Thyroid gland (tissue), 4 donors: ENCODE measurements at regions not wholly inside any gene's neighbourhood (a gene's known extent, or its start where the extent isn't known, plus 50 kb on each side); places are given as distances from the start of the nearest gene placed in this dataset.

Experiments used
- DNase-seq, 2 donors: peaks; one replicate each; pipeline ENCODE4 v3.0.0-alpha.2; 2019
- H3K27ac ChIP-seq, 3 donors: fragments of 200-600 bp; sonication (generic); 1 replicate in 2 of 3; 2 replicates in 1 of 3; pipeline ENCODE4 v1.5.1; 2016 to 2019; ENCODE audit warnings: mild to moderate bottlenecking in 1 of 3, moderate library complexity in 1 of 3
- H3K27me3 ChIP-seq: fragments of 200-600 bp; sonication (generic); one replicate; pipeline ENCODE4 v1.5.1; 2019
- H3K36me3 ChIP-seq, 2 donors: fragments of 200-600 bp; sonication (generic); one replicate each; pipeline ENCODE4 v1.5.1; 2016 to 2019
- H3K4me1 ChIP-seq, 2 donors: fragments of 200-600 bp; sonication (generic); one replicate each; pipeline ENCODE4 v1.5.1; 2017 to 2019
- H3K4me3 ChIP-seq, 3 donors: fragments of 200-600 bp; sonication (generic); replicated peaks in 1 of 3; 1 replicate in 2 of 3; 2 replicates in 1 of 3; pipeline ENCODE4 v1.5.1; 2016; ENCODE audit warnings: mild to moderate bottlenecking in 1 of 3
- H3K9me3 ChIP-seq: fragments of 200-600 bp; sonication (generic); one replicate; pipeline ENCODE4 v1.5.1; 2017
- POLR2A ChIP-seq, 2 donors: fragments of 450-650 bp; IDR thresholded peaks; one replicate each; pipeline ENCODE4 v1.6.1; 2017; ENCODE audit warnings: antibody characterized with exemption in 2 of 2, mild to moderate bottlenecking in 2 of 2, moderate library complexity in 1 of 2
- WGBS, 2 donors: methylation state at CpG; one replicate each; pipeline ENCODE4 v1.1.5; 2017; 5-methylcytosine and 5-hydroxymethylcytosine counted together
- intact Hi-C: fragments of 100-400 bp; cut with DNase I; formaldehyde crosslinking; loops from one replicate; pipeline ENCODE4 v1.15.1; 2023
- TF ChIP-seq, protein P1 (sequence below), 6 experiments: fragments of 200-600 bp in 3 of 6; fragments of 450-650 bp in 3 of 6; sonication (generic) in 3 of 6; IDR thresholded peaks; one replicate each; pipeline ENCODE4 v1.5.1; 2016 to 2019; ENCODE audit warnings: antibody characterized with exemption in 6 of 6, mild to moderate bottlenecking in 2 of 6, inconsistent platforms in 1 of 6, moderate library complexity in 1 of 6

DNA sequence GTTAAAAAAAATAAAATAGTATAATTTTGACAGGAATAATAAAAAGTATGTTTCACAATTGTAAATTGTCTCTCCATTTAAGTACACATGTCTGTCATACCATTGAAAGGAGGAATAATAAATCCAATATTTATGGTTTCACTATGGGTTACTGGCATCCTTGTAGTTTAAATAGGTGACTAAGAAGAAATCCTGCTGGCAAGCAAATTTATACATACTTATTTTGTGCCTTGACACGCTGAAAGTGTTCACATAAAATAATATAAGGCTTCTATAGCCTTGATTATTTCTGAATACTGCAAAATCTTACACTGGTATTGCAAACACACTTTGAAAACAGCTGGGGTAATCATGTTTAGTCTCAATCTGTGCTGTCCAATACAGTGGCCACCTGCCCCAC, 138.3 kb upstream of the ETAA1 start:
- Histone ChIP-seq H3K27me3 (no peaks in the 10 kb centered on the region), H3K36me3 (no peaks in the 10 kb centered on the region), H3K9me3 (no peaks in the 10 kb centered on the region), H3K4me3 (no peak overlapping the region), H3K4me1 (no peaks in the 10 kb centered on the region), H3K27ac (no peak overlapping the region)
- DNase-seq: no peak
- WGBS, 2 donors: 82 to 93% methylated on average over 1 of the region's 1 CpG
- intact Hi-C loops: no loop called here
- TF ChIP-seq POLR2A (IDR thresholded peaks at IDR 0.05): no peak
- TF ChIP-seq, protein P1, sequence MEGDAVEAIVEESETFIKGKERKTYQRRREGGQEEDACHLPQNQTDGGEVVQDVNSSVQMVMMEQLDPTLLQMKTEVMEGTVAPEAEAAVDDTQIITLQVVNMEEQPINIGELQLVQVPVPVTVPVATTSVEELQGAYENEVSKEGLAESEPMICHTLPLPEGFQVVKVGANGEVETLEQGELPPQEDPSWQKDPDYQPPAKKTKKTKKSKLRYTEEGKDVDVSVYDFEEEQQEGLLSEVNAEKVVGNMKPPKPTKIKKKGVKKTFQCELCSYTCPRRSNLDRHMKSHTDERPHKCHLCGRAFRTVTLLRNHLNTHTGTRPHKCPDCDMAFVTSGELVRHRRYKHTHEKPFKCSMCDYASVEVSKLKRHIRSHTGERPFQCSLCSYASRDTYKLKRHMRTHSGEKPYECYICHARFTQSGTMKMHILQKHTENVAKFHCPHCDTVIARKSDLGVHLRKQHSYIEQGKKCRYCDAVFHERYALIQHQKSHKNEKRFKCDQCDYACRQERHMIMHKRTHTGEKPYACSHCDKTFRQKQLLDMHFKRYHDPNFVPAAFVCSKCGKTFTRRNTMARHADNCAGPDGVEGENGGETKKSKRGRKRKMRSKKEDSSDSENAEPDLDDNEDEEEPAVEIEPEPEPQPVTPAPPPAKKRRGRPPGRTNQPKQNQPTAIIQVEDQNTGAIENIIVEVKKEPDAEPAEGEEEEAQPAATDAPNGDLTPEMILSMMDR (IDR thresholded peaks at IDR 0.05): no peak

DNA sequence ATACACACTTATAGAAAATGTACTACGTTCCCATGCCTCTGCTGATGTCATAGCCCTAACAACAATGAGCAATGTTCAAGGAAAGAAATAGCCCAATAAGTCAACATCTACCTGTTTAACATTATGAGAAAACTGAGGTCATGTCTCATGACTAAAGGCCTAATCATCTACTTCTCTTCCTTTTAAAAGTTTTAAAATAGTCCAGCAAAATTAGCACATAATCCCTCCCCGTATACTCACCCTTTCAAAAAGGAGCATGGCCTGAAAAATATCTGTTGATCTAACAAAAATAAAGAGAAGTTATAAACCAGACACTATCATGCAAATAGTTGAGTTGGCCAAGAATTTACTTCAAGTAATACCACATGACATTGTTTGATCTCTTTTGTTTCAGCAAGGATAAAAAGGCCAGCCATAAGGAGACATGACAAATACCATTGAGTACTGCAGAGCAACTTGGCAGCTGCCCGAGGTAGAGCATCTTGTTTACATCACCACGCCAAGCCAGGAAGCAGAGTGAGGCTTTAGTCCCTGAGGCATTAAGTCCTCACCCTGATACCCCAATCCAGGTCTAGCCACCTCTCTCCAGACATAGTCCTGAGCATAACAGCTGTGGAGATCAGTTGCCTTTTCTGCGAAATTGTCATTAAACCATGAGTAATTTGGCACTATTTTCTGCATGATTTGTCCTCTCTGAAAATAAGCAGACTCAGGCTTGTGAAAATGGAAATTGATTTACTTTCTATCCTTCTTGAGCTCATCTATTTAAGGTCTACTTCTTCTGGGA, 137.4 kb upstream of the ETAA1 start:
- peak overlapping the region in 1 of 3 donors; percentile 7 for H3K27ac ChIP-seq
- DNase-seq: no peak
- TF ChIP-seq, protein P1 (IDR thresholded peaks at IDR 0.05): no peak
- no peak for TF ChIP-seq POLR2A (IDR thresholded peaks at IDR 0.05)
- H3K27me3 ChIP-seq: no peaks in the 10 kb centered on the region
- no peaks in the 10 kb centered on the region for H3K4me1 ChIP-seq
- H3K4me3 ChIP-seq: no peak overlapping the region
- intact Hi-C loops: no loop called here
- WGBS, 2 donors: 58 to 63% methylated on average over 5 of the region's 5 CpGs
- H3K9me3 ChIP-seq: no peaks in the 10 kb centered on the region
- H3K36me3 ChIP-seq: no peaks in the 10 kb centered on the region

DNA sequence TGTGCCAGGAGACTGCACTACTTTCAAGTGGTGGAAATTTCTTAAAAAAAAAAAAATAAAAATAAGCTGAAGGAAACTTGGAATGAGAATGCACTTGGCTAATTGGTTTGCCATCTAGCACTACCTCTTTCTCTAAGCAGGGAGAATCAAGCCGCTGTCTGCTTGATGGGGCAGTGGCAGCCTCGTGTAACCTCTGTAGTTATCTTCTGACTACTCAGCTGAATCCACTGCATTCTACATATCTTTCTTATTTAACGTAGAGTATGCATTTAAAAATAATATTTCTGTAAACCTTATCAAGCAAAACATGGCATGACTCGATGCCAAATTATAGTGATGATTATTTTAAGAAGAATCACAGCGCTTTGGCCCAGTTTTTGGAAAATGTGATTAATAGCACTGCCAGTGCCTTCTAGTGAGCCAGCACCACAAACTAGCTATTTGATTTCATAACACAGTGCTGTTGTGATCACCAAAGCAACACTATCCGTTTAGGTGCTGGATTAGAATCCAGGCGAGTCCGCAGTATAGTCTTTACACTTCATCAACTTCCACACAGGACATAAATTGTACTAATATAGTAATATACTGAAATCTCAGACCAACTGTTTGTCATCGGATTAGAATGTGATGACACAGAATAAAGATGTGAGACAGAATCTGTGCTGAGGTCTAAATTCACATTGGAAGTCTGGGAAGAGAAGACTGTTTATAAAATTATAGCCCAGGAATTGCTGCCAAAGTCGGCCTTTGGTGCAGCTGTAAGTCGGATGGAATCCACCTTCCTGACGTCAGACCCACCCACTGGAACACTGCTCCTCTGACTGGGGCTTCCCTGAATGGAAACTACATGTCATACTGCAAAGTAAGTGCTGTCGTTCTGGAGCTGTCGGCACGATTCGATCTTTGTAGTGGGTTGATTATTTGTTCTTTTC, 136.5 kb upstream of the ETAA1 start:
- H3K4me3 ChIP-seq: no peak overlapping the region
- intact Hi-C loops: no loop called here
- H3K36me3 ChIP-seq: no peaks in the 10 kb centered on the region
- DNase-seq: peak; percentile 3 to 6
- H3K4me1 ChIP-seq: no peaks in the 10 kb centered on the region
- peak overlapping the region in 1 of 3 donors; percentile 7 for H3K27ac ChIP-seq
- 68 to 70% methylated on average over 16 of the region's 16 CpGs for WGBS, 2 donors
- no peaks in the 10 kb centered on the region for H3K27me3 ChIP-seq
- no peaks in the 10 kb centered on the region for H3K9me3 ChIP-seq
- TF ChIP-seq, protein P1 (IDR thresholded peaks at IDR 0.05): no peak
- TF ChIP-seq POLR2A (IDR thresholded peaks at IDR 0.05): no peak

DNA sequence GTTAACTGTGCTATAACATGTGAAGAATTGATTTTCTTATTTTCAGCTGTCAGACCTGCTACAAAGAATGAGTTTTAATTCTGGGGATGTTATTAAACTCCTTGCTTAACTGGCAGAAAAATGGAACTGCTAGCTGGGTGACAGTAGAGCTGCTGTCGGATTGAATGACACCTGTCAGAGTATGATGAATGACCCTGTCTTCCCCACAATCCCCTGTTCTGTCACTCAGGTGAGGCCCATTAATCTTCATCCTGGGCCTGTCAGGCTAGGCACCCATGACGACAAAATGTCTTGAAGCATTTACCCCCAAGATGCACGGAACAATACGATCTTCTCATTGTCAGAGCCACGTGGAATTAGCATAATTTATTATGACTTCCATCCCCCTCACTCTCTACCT, 129.9 kb upstream of the ETAA1 start:
- Histone ChIP-seq H3K4me1 (no peaks in the 10 kb centered on the region), H3K27ac (no peak overlapping the region), H3K36me3 (no peaks in the 10 kb centered on the region), H3K9me3 (no peaks in the 10 kb centered on the region), H3K27me3 (no peaks in the 10 kb centered on the region), H3K4me3 (no peak overlapping the region)
- WGBS, 2 donors: 86 to 87% methylated on average over 5 of the region's 5 CpGs
- no peak for DNase-seq
- intact Hi-C loops: no loop called here
- TF ChIP-seq POLR2A (IDR thresholded peaks at IDR 0.05): no peak
- TF ChIP-seq, protein P1 (IDR thresholded peaks at IDR 0.05): no peak

DNA sequence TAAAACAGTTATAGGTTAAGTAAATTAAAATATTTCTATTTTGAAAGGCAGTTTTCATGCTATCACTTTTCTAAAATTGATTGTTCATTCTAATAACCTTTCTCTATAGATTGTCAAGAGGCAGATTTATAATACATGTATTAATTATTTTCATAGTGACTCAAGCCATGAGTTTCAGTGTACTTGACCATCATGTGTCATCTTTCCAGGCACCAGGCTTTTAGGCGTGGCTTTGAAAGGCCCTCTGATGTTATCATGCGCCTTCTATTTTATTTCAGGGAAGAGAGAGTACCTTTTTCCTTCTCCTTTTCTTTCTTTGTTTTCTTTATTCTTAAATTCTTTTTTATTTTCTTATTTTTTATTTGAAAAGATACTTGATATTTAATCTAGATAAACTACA, 128.3 kb upstream of the ETAA1 start:
- intact Hi-C loops: no loop called here
- H3K4me1 ChIP-seq: no peaks in the 10 kb centered on the region
- TF ChIP-seq, protein P1 (IDR thresholded peaks at IDR 0.05): no peak
- TF ChIP-seq POLR2A (IDR thresholded peaks at IDR 0.05): no peak
- DNase-seq: no peak
- no peaks in the 10 kb centered on the region for H3K36me3 ChIP-seq
- H3K9me3 ChIP-seq: no peaks in the 10 kb centered on the region
- WGBS, 2 donors: 93 to 96% methylated on average over 2 of the region's 2 CpGs
- H3K27ac ChIP-seq: no peak overlapping the region
- H3K4me3 ChIP-seq: no peak overlapping the region
- no peaks in the 10 kb centered on the region for H3K27me3 ChIP-seq
